ENCODE measurements at regions not wholly inside any gene's neighbourhood (a gene's known extent, or its start where the extent isn't known, plus 50 kb on each side); places are given as distances from the start of the nearest gene placed in this dataset.

- Histone ChIP-seq H3K4me3 (replicated peaks in 1 of 2; ENCODE audit: low read depth in 1 of 2, low read length in 2 of 2) (no peak overlapping the region), H3K4me2 (ENCODE audit: low read length) (no peak overlapping the region), H2AFZ (ENCODE audit: low read depth, low read length, poor library complexity, severe bottlenecking) (no peak overlapping the region), H3K27me3 (ENCODE audit: insufficient read depth, low read length) (no peaks in the 10 kb centered on the region), H3K27ac (ENCODE audit: low read depth, low read length) (no peak overlapping the region), H3K9ac (ENCODE audit: low read length) (no peak overlapping the region), H3K9me2 (ENCODE audit: insufficient read depth) (no peaks in the 10 kb centered on the region), H3K4me1 (ENCODE audit: control insufficient read depth in 1 of 2, insufficient read depth in 2 of 2, low read length in 2 of 2) (peaks cover 0 to 3% of the 10 kb centered on the region in 2 experiments; a peak in 2 of 4 replicates), H3K79me2 (ENCODE audit: insufficient read depth, low read length) (no peaks in the 10 kb centered on the region), H3K9me3 (ENCODE audit: control insufficient read depth in 1 of 2, insufficient read depth in 1 of 2, low read depth in 1 of 2, low read length in 2 of 2) (no peaks in the 10 kb centered on the region), H3K36me3 (ENCODE audit: control insufficient read depth in 1 of 2, insufficient read depth in 2 of 2, low read length in 2 of 2) (no peaks in the 10 kb centered on the region), H4K20me1 (ENCODE audit: insufficient read depth) (no peaks in the 10 kb centered on the region)
- DNase-seq (ENCODE audit: low read depth, low spot score) (no peak), ATAC-seq (no peak)
- TF ChIP-seq JUND (IDR thresholded peaks at IDR 0.05), result no peak
- no peak for TF ChIP-seq POLR2AphosphoS5 (IDR thresholded peaks at IDR 0.05; ENCODE audit: low read depth, low read length)
- no peak for TF ChIP-seq CEBPB (IDR thresholded peaks at IDR 0.05; ENCODE audit: low read depth)
- no peak for TF ChIP-seq ZBTB33 (IDR thresholded peaks at IDR 0.05; ENCODE audit: extremely low read depth, insufficient replicate concordance, low read length)
- no peak for TF ChIP-seq REST (IDR thresholded peaks at IDR 0.05; ENCODE audit: low read depth)
- TF ChIP-seq EZH2phosphoT487 (IDR thresholded peaks at IDR 0.05; ENCODE audit: borderline replicate concordance), result no peak
- no peak for TF ChIP-seq SIN3A (IDR thresholded peaks at IDR 0.05; ENCODE audit: low read depth)
- TF ChIP-seq YY1 (IDR thresholded peaks at IDR 0.05; ENCODE audit: extremely low read depth, insufficient replicate concordance, low read depth, low read length), result no peak
- TF ChIP-seq POLR2A (IDR thresholded peaks at IDR 0.05; ENCODE audit: borderline replicate concordance, extremely low read depth, insufficient read depth, insufficient read length), result no peak
- TF ChIP-seq RAD21 (IDR thresholded peaks at IDR 0.05; ENCODE audit: low read depth), result no peak
- no peak for TF ChIP-seq MAX (IDR thresholded peaks at IDR 0.05)
- ChIA-PET POLR2A (no interaction called here), RAD21 (ENCODE audit: low non-redundant PET in 1 of 2, low total read pairs in 2 of 2, uncharacterized antibody in 2 of 2, unreplicated experiment in 2 of 2) (no interaction called here), CTCF (interaction anchor here (1.9 kb wide), 1 partner anchor 454 kb away, joined by 4 read pairs; no protein-coding TSS in a partner anchor)
- intact Hi-C loops (cut with micrococcal nuclease), result no loop called here
- no TSS peak for BruUV-seq (replicated peaks)
Measured at GRCh38 chr18:76710646-76711520, 111.5 kb upstream of the ZNF236 start.

Measured in HCT116 (cell line).